SU-DHL-6 (cell line): ENCODE measurements at regions not wholly inside any gene's neighbourhood (a gene's known extent, or its start where the extent isn't known, plus 50 kb on each side); places are given as distances from the start of the nearest gene placed in this dataset.

ENCODE experiments used
- H2AFZ ChIP-seq: fragments of 200-600 bp; sonication (generic); 2 replicates; pipeline ENCODE4 v1.6.1; 2014; ENCODE audit warnings: low read depth, mild to moderate bottlenecking, moderate library complexity, mixed read lengths, antibody characterized with exemption, low read length; ENCODE audit not compliant: severe bottlenecking
- H3F3A ChIP-seq: fragments of 200-600 bp; shearing (Covaris generic); 2 replicates; pipeline ENCODE4 v1.6.0; 2016; ENCODE audit warnings: antibody characterized with exemption, mild to moderate bottlenecking; ENCODE audit not compliant: insufficient read depth
- H3K27ac ChIP-seq: fragments of 200-600 bp; sonication (generic); 2 replicates; pipeline ENCODE4 v1.5.1; 2016; ENCODE audit warnings: low read depth, mild to moderate bottlenecking, low read length, moderate library complexity, mixed read lengths
- H3K27me3 ChIP-seq: fragments of 200-600 bp; sonication (generic), shearing (Covaris generic); 2 replicates; pipeline ENCODE4 v1.6.0; 2014; ENCODE audit warnings: mild to moderate bottlenecking, low read length
- H3K36me3 ChIP-seq: fragments of 200-600 bp; sonication (generic); 2 replicates; pipeline ENCODE4 v1.6.1; 2014; ENCODE audit warnings: mild to moderate bottlenecking, low read length, mixed read lengths
- H3K4me2 ChIP-seq: fragments of 300-600, 200-600 bp; shearing (Covaris generic), sonication (generic); 2 replicates; pipeline ENCODE4 v1.6.0; 2014; ENCODE audit warnings: low read length, low read depth, mild to moderate bottlenecking; ENCODE audit not compliant: poor library complexity, severe bottlenecking
- H3K4me3 ChIP-seq: fragments of 200-600 bp; sonication (generic); 2 replicates; pipeline ENCODE4 v1.5.1; 2014; ENCODE audit warnings: antibody characterized with exemption, low read length, mild to moderate bottlenecking, mixed read lengths; ENCODE audit not compliant: insufficient read depth, poor library complexity, severe bottlenecking
- H3K79me2 ChIP-seq: fragments of 200-600 bp; sonication (generic); 2 replicates; pipeline ENCODE4 v1.6.1; 2014; ENCODE audit warnings: mild to moderate bottlenecking, low read length, moderate library complexity; ENCODE audit not compliant: insufficient read depth
- H3K9ac ChIP-seq: fragments of 200-600 bp; sonication (generic); 2 replicates; pipeline ENCODE4 v1.7.0; 2014; ENCODE audit warnings: mild to moderate bottlenecking, low read length
- H3K9me2 ChIP-seq: fragments of 200-600 bp; sonication (generic); replicated peaks from 2 replicates; pipeline ENCODE4 v1.6.1; 2014; ENCODE audit warnings: low read length; ENCODE audit not compliant: insufficient read depth
- H3K9me3 ChIP-seq: fragments of 200-600 bp; sonication (generic); 2 replicates; pipeline ENCODE4 v1.6.1; 2014; ENCODE audit warnings: low read length, mixed read lengths; ENCODE audit not compliant: insufficient read depth
- H4K20me1 ChIP-seq: fragments of 200-600 bp; sonication (generic); 2 replicates; pipeline ENCODE4 v1.6.1; 2014; ENCODE audit warnings: low read depth, mild to moderate bottlenecking, antibody characterized with exemption, low read length, moderate library complexity, mixed read lengths
- EZH2phosphoT487 ChIP-seq: fragments of 200-600 bp; sonication (generic), shearing (Covaris generic); conservative IDR thresholded peaks from 2 replicates; pipeline ENCODE4 v1.6.1; 2018; ENCODE audit warnings: mild to moderate bottlenecking, antibody characterized with exemption, low read length, moderate library complexity, mixed read lengths
- TF ChIP-seq, protein P1 (sequence below): fragments of 200-600 bp; sonication (generic); IDR thresholded peaks from one replicate; pipeline ENCODE4 v1.5.1; 2017; ENCODE audit warnings: antibody characterized with exemption, mild to moderate bottlenecking, low read length, moderate library complexity; ENCODE audit not compliant: insufficient read depth, poor library complexity, severe bottlenecking

- Histone ChIP-seq H4K20me1 (no peaks in the 10 kb centered on the region), H3K27ac (no peak overlapping the region), H3K4me3 (no peak overlapping the region)
Measured at GRCh38 chr12:114746297-114747011, 62.5 kb upstream of the TBX3 start.

DNA sequence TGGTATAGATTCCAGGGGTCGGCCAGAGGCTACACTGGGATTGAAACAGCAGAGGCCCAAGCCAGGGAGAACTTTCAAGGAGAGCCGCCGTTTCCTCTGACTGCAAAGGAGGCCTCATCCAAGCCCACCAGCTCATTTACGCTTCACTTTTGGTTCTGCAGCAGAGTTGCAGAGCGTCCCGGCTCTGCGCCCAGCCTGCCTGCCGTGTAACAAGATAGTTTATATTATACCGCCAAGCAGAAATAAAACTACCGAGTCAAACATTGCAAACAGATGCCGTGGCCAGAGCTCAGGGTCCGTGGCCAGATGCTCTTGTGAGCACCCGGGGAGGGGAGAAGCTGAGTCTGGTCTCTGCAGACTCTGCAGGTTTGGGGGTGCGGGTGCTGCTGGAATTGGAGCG, 60.7 kb upstream of the TBX3 start:
- Histone ChIP-seq H2AFZ (no peak overlapping the region), H3K4me3 (no peak overlapping the region), H3F3A (no peaks in the 10 kb centered on the region), H3K27me3 (no peaks in the 10 kb centered on the region), H3K36me3 (no peaks in the 10 kb centered on the region), H3K4me2 (no peak overlapping the region), H3K79me2 (no peaks in the 10 kb centered on the region), H3K9me2 (no peaks in the 10 kb centered on the region), H3K9me3 (no peaks in the 10 kb centered on the region), H4K20me1 (no peaks in the 10 kb centered on the region), H3K9ac (no peak overlapping the region), H3K27ac (no peak overlapping the region)
- TF ChIP-seq, protein P1, sequence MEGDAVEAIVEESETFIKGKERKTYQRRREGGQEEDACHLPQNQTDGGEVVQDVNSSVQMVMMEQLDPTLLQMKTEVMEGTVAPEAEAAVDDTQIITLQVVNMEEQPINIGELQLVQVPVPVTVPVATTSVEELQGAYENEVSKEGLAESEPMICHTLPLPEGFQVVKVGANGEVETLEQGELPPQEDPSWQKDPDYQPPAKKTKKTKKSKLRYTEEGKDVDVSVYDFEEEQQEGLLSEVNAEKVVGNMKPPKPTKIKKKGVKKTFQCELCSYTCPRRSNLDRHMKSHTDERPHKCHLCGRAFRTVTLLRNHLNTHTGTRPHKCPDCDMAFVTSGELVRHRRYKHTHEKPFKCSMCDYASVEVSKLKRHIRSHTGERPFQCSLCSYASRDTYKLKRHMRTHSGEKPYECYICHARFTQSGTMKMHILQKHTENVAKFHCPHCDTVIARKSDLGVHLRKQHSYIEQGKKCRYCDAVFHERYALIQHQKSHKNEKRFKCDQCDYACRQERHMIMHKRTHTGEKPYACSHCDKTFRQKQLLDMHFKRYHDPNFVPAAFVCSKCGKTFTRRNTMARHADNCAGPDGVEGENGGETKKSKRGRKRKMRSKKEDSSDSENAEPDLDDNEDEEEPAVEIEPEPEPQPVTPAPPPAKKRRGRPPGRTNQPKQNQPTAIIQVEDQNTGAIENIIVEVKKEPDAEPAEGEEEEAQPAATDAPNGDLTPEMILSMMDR: no peak
- no peak for TF ChIP-seq EZH2phosphoT487

More at GRCh38 chr12:114746297-114747011, 62.5 kb upstream of the TBX3 start:
- Histone ChIP-seq H3K9me3 (no peaks in the 10 kb centered on the region), H3K36me3 (no peaks in the 10 kb centered on the region), H3K9ac (no peak overlapping the region), H3F3A (no peaks in the 10 kb centered on the region), H3K9me2 (no peaks in the 10 kb centered on the region), H3K4me2 (no peak overlapping the region), H3K79me2 (no peaks in the 10 kb centered on the region), H3K27me3 (no peaks in the 10 kb centered on the region), H2AFZ (no peak overlapping the region)
- TF ChIP-seq EZH2phosphoT487: no peak
- TF ChIP-seq, protein P1: no peak

GRCh38 chr12:114744285-114744684, 60.3 kb upstream of the TBX3 start:
- H3K36me3 ChIP-seq: no peaks in the 10 kb centered on the region
- H3K79me2 ChIP-seq: no peaks in the 10 kb centered on the region
- no peaks in the 10 kb centered on the region for H3F3A ChIP-seq
- H2AFZ ChIP-seq: no peak overlapping the region
- H3K9ac ChIP-seq: no peak overlapping the region
- H3K27me3 ChIP-seq: no peaks in the 10 kb centered on the region
- H3K9me2 ChIP-seq: no peaks in the 10 kb centered on the region
- no peaks in the 10 kb centered on the region for H4K20me1 ChIP-seq
- no peak overlapping the region for H3K4me3 ChIP-seq
- H3K4me2 ChIP-seq: no peak overlapping the region
- H3K27ac ChIP-seq: no peak overlapping the region
- TF ChIP-seq EZH2phosphoT487: no peak
- TF ChIP-seq, protein P1: no peak
- H3K9me3 ChIP-seq: no peaks in the 10 kb centered on the region
